GM19099 (cell line): ENCODE measurements at regions not wholly inside any gene's neighbourhood (a gene's known extent, or its start where the extent isn't known, plus 50 kb on each side); places are given as distances from the start of the nearest gene placed in this dataset.

ENCODE experiments used
- POLR2A ChIP-seq: IDR thresholded peaks from 3 replicates; pipeline ENCODE4 v1.6.1; 2011; ENCODE audit warnings: low read depth; ENCODE audit not compliant: insufficient read length; ENCODE audit errors: extremely low read depth

DNA sequence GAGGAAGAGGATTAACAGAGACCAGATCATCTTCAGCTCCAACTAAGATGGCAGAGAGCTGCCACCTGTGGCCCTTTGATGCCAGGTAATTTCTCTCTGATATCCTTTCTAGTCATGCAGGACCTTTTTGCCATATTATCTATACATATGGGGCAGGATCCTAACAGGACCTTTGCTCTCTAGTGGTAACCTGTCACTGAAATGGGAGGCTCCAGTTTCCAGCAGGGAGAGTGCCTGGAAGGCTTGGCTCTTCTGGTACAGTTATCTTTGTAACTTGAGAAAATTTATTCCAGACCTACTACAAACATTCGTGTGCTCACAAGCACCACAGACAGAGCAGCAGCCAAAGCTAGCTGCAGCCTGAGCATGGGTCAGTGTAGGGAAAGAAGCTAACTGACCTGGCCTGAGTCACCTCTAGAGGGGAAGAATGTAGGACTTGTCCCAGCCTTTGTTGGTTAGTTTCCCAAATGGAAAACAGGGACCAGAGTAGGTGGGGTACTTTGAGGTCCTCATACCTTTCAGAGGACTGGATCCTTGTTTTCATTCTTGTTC, 86.5 kb upstream of the MACF1 start:
- TF ChIP-seq POLR2A = no peak

DNA sequence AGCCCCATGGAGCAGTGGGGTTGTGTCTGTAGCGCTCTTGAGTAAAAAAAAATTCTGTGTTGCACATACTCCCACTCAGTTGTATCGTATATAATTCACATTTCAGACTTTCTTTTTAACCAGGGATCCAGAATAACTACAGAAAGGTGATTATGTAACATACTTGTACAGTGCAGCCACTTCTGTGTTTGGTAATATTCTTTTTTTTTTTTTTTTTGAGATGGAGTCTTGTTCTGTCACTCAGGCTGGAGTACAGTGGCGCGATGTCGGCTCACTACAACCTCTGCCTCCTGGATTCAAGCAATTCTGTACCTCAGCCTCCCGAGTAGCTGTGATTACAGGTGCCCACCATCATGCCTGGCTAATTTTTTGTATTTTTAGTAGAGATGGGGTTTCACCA, 82.4 kb upstream of the MACF1 start:
- no peak for TF ChIP-seq POLR2A

DNA sequence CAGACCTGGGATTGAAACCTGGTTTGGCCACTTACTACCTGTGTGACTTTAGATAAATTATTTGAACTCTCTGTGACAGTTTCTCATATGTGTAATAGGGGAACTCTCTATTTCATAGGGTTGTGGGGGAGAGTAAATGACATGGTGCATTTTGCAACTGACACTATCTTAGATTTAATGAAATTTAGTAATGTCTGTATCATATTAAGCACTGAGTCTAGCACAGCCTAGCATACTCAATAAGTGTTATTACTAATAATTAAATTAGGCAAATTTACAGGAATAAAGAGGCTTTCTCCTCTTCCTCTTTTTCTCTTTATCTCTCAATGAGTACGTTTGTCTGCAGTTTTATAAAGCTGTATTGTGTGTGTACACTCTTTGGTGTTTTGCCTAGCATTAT, 80.2 kb upstream of the MACF1 start:
- TF ChIP-seq POLR2A = no peak

- TF ChIP-seq POLR2A = no peak
These were observed 77.0 kb upstream of the MACF1 start for GRCh38 chr1:39127513-39127912.

DNA sequence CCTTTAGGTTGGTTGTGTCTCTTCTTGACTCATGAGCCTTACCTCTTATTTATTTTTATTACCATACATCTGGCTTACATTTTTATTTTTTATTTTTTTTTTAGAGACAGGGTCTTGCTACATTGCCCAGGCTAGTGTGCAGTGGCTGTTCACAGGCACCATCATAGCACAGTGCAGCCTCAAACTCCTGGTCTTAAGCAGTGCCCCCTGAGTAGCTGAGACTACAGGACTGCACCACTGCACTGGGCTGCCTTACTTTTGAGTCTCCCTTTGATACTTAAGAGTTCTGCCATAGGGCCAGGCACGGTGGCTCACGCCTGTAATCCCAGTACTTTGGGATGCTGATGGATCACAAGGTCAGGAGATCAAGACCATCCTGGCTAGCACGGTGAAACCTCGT, 76.4 kb upstream of the MACF1 start:
- TF ChIP-seq POLR2A = no peak

DNA sequence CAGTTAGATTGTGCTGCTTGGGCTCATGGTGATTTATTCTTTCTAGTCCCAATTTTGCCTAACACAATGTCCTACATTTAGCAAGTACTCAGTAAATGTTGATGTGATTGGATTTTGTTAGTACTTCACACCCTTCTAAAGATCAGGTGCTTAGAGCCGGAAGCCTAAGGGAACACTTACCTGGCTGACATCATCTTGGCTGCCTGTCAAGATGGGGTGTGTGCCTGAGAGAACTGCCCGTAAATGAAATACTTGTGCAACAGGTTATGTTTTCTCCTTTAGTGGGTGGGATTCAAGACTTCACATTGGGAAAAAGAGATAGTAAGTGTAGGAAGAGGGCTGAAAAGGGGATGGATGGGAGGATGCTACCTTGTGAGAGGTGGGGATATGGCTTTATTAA, 75.5 kb upstream of the MACF1 start:
- no peak for TF ChIP-seq POLR2A

GRCh38 chr1:39129514-39129913, 75.0 kb upstream of the MACF1 start:
- no peak for TF ChIP-seq POLR2A

- TF ChIP-seq POLR2A = no peak
These were observed 74.2 kb upstream of the MACF1 start for GRCh38 chr1:39130325-39130724.

DNA sequence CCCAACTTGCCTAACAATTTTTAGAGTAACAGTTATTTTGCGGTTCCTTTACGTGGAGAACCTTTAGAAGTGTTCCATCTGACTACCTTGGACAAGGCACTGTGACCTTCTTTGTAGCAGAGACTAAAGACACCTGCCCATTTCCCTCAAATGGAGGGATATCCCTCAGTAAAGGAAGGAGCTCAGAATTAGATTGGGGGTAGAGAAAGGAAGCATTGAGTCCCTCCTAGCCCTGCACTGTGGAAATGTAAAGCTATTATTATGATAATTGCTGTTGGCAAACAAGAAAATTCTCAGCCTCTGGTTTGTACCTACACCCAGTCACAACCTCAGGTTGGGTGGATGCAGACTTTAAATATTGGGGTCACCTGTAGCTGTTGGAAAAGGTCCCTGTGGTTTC, 72.6 kb upstream of the MACF1 start:
- TF ChIP-seq POLR2A = no peak

- no peak for TF ChIP-seq POLR2A
These were observed 71.8 kb upstream of the MACF1 start for GRCh38 chr1:39132505-39133339.

DNA sequence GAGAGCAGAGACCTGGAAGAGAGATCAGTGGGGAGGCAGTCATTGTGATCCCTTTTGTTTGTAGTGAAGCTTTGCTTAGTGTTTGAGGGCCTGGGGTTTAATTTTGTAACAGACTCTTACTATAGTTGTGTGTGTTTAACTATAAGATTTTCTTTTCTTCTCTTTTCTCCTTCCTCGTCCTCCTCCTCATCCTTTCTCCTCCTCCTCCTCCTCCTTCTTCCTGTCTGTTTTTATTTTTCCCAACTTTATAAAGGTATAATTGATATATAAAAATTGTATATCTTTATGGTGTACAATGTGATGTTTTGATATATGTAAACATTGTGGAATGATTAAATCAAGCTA, 71.2 kb upstream of the MACF1 start:
- TF ChIP-seq POLR2A = no peak

- TF ChIP-seq POLR2A = no peak
These were observed 69.6 kb upstream of the MACF1 start for GRCh38 chr1:39134768-39135333.

DNA sequence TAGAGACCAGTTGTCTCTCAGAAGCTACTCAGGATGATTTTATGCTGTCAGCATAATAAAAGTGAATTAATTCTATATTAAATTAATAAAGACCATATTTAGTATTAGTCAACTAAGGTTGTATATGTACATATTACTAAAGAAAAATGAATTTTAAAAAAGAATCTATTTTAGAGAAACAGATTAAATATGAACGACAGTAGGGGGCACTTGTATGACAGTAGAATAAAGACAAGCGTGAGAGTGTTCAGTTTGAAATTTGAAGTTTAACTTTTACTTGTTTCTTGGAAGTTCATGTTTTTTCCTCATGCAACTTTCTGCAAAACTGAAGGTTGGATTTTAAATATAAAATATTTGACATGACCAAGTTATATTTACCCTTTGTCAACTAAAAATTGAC, 67.9 kb upstream of the MACF1 start:
- TF ChIP-seq POLR2A = no peak

- no peak for TF ChIP-seq POLR2A
These were observed 64.7 kb upstream of the MACF1 start for GRCh38 chr1:39139723-39140360.

GRCh38 chr1:39141925-39142324, 62.6 kb upstream of the MACF1 start:
- no peak for TF ChIP-seq POLR2A
